Loucy (cell line): ENCODE measurements at regions not wholly inside any gene's neighbourhood (a gene's known extent, or its start where the extent isn't known, plus 50 kb on each side); places are given as distances from the start of the nearest gene placed in this dataset.

ENCODE experiments used
- H2AFZ ChIP-seq: fragments of 200-600 bp; sonication (generic); 2 replicates; pipeline ENCODE4 v1.6.0; 2016; ENCODE audit warnings: antibody characterized with exemption, mild to moderate bottlenecking, low read length, moderate library complexity
- H3F3A ChIP-seq: fragments of 200-600 bp; 2 replicates; pipeline ENCODE4 v1.6.0; 2016; ENCODE audit warnings: antibody characterized with exemption, low read depth, mild to moderate bottlenecking
- H3K27me3 ChIP-seq: fragments of 200-600 bp; sonication (generic); 2 replicates; pipeline ENCODE4 v1.6.1; 2014; ENCODE audit warnings: low read length, mild to moderate bottlenecking; ENCODE audit not compliant: insufficient read depth, poor library complexity, severe bottlenecking
- H3K36me3 ChIP-seq: fragments of 200-600 bp; sonication (generic); 2 replicates; pipeline ENCODE4 v1.6.1; 2016; ENCODE audit warnings: low read length; ENCODE audit not compliant: insufficient read depth
- H3K4me1 ChIP-seq: fragments of 200-600 bp; sonication (generic); 2 replicates; pipeline ENCODE4 v1.5.1; 2014; ENCODE audit warnings: low read length, mild to moderate bottlenecking; ENCODE audit not compliant: insufficient read depth, poor library complexity, severe bottlenecking
- H3K4me2 ChIP-seq: fragments of 200-600 bp; sonication (generic); 2 replicates; pipeline ENCODE4 v1.6.0; 2014; ENCODE audit warnings: antibody characterized with exemption, low read length, low read depth, mild to moderate bottlenecking; ENCODE audit not compliant: poor library complexity, severe bottlenecking
- H3K4me3 ChIP-seq: fragments of 200-600 bp; sonication (generic); 2 replicates; pipeline ENCODE4 v1.5.1; 2014; ENCODE audit warnings: low read length, mild to moderate bottlenecking, mixed read lengths; ENCODE audit not compliant: poor library complexity, severe bottlenecking
- H3K79me2 ChIP-seq: fragments of 200-600 bp; sonication (generic); 2 replicates; pipeline ENCODE4 v1.6.1; 2014; ENCODE audit warnings: low read length; ENCODE audit not compliant: insufficient read depth
- H3K9ac ChIP-seq: fragments of 200-600 bp; sonication (generic); 2 replicates; pipeline ENCODE4 v1.6.0; 2014; ENCODE audit warnings: mild to moderate bottlenecking, low read depth, low read length, moderate library complexity; ENCODE audit not compliant: poor library complexity, severe bottlenecking
- H3K9me2 ChIP-seq: fragments of 200-600 bp; sonication (generic); replicated peaks from 2 replicates; pipeline ENCODE4 v1.6.1; 2016; ENCODE audit warnings: low read depth, low read length, mixed read lengths
- H3K9me3 ChIP-seq: fragments of 200-600 bp; sonication (generic); 2 replicates; pipeline ENCODE4 v1.6.1; 2014; ENCODE audit warnings: mild to moderate bottlenecking, antibody characterized with exemption, low read length, low read depth; ENCODE audit not compliant: insufficient read depth
- H4K20me1 ChIP-seq: fragments of 200-600 bp; sonication (generic); 2 replicates; pipeline ENCODE4 v1.6.0; 2014; ENCODE audit warnings: antibody characterized with exemption, low read length, mild to moderate bottlenecking; ENCODE audit not compliant: insufficient read depth, poor library complexity, severe bottlenecking
- CTCF ChIP-seq: fragments of 200-600 bp; sonication (generic); conservative IDR thresholded peaks from 2 replicates; pipeline ENCODE4 v1.5.1; 2014; ENCODE audit warnings: mild to moderate bottlenecking, antibody characterized with exemption, low read length
- EZH2phosphoT487 ChIP-seq: fragments of 200-600 bp; IDR thresholded peaks from 2 replicates; pipeline ENCODE4 v1.6.1; 2018; ENCODE audit warnings: antibody characterized with exemption, mild to moderate bottlenecking, moderate library complexity, borderline replicate concordance

- Histone ChIP-seq H3F3A (peaks cover 7% of the 10 kb centered on the region; the same call in 1 of the 2 replicates), H3K4me2 (peak overlapping the region; percentile 96), H3K79me2 (peaks cover 41% of the 10 kb centered on the region), H3K4me3 (peak overlapping the region; percentile 90), H3K27me3 (no peaks in the 10 kb centered on the region), H3K9ac (peak overlapping the region; percentile 100), H2AFZ (no peak overlapping the region; the same call in 1 of the 2 replicates), H3K9me3 (no peaks in the 10 kb centered on the region), H3K4me1 (peaks cover 36% of the 10 kb centered on the region), H3K9me2 (no peaks in the 10 kb centered on the region), H3K36me3 (no peaks in the 10 kb centered on the region), H4K20me1 (no peaks in the 10 kb centered on the region)
- no peak for TF ChIP-seq CTCF
These were observed 78.0 kb upstream of the BCOR start for GRCh38 chrX:40175511-40176350.

GRCh38 chrX:40174854-40175510, 77.2 kb upstream of the BCOR start:
- H3K4me2 ChIP-seq: peak overlapping the region; percentile 96
- H3K9me2 ChIP-seq: no peaks in the 10 kb centered on the region
- H3K27me3 ChIP-seq: no peaks in the 10 kb centered on the region
- peaks cover 40% of the 10 kb centered on the region for H3K4me1 ChIP-seq
- no peaks in the 10 kb centered on the region for H4K20me1 ChIP-seq
- peak overlapping the region; percentile 100 for H3K9ac ChIP-seq
- H2AFZ ChIP-seq: no peak overlapping the region
- H3K36me3 ChIP-seq: no peaks in the 10 kb centered on the region
- peak overlapping the region; percentile 90 for H3K4me3 ChIP-seq
- H3K9me3 ChIP-seq: no peaks in the 10 kb centered on the region
- H3F3A ChIP-seq: peaks cover 7% of the 10 kb centered on the region; the same call in 1 of the 2 replicates
- H3K79me2 ChIP-seq: peaks cover 45% of the 10 kb centered on the region
- TF ChIP-seq CTCF (no peak), EZH2phosphoT487 (no peak)

- peak overlapping the region; percentile 90 for H3K4me3 ChIP-seq
- no peaks in the 10 kb centered on the region for H3K9me3 ChIP-seq
- peak overlapping the region; percentile 96 for H3K4me2 ChIP-seq
- peak overlapping the region; percentile 100 for H3K9ac ChIP-seq
- TF ChIP-seq CTCF (no peak), EZH2phosphoT487 (no peak)
- H3K36me3 ChIP-seq: no peaks in the 10 kb centered on the region
- peaks cover 45% of the 10 kb centered on the region for H3K79me2 ChIP-seq
- no peaks in the 10 kb centered on the region for H3K27me3 ChIP-seq
- H4K20me1 ChIP-seq: no peaks in the 10 kb centered on the region
- peaks cover 7% of the 10 kb centered on the region; the same call in 1 of the 2 replicates for H3F3A ChIP-seq
- no peaks in the 10 kb centered on the region for H3K9me2 ChIP-seq
- peaks cover 40% of the 10 kb centered on the region for H3K4me1 ChIP-seq
- H2AFZ ChIP-seq: no peak overlapping the region
These were observed 76.5 kb upstream of the BCOR start for GRCh38 chrX:40174001-40174853.
